IMR-90 (cell line): ENCODE measurements at regions not wholly inside any gene's neighbourhood (a gene's known extent, or its start where the extent isn't known, plus 50 kb on each side); places are given as distances from the start of the nearest gene placed in this dataset.

ENCODE experiments used
- ATAC-seq: fragments of 200-7000 bp; cut with Tn5 transposase; 2 replicates; pipeline ENCODE4 v1.9.1; 2020; ENCODE audit warnings: low read depth, mild to moderate bottlenecking, moderate library complexity
- BruUV-seq: library from RNA; stranded (reverse); fragments of 400-500 nt; replicated peaks from 2 replicates; lab custom pipeline; 2021; lab: Mats Ljungman, UMichigan
- CTCF ChIA-PET: fragments of 300-600 bp; formaldehyde crosslinking; extraction: SDS; loops from one replicate; lab custom pipeline; 2021; ENCODE audit warnings: antibody characterized with exemption; lab: Yijun Ruan, JAX
- POLR2A ChIA-PET: fragments of 300-600 bp; sonication (Branson Sonifier 250); formaldehyde crosslinking; loops from one replicate; lab custom pipeline; 2022; ENCODE audit warnings: antibody characterized with exemption; ENCODE audit not compliant: unreplicated experiment; lab: Charles Lee
- DNase-seq: peaks from one replicate; pipeline ENCODE4 v3.0.0; 2013
- H2AFZ ChIP-seq: replicated peaks from 2 replicates; pipeline ENCODE3; 2013; ENCODE audit warnings: low read length, mild to moderate bottlenecking; ENCODE audit not compliant: poor library complexity
- H2AK5ac ChIP-seq: 2 replicates; pipeline ENCODE4 v1.6.1; 2013; ENCODE audit warnings: low read depth, low read length, inconsistent platforms
- H2AK9ac ChIP-seq: replicated peaks from 2 replicates; pipeline ENCODE3; 2013; ENCODE audit warnings: mild to moderate bottlenecking, low read depth, low read length, moderate library complexity; ENCODE audit not compliant: poor library complexity
- H2BK120ac ChIP-seq: 2 replicates; pipeline ENCODE4 v1.6.1; 2013; ENCODE audit warnings: low read depth, low read length, inconsistent platforms
- H2BK15ac ChIP-seq: 3 replicates; pipeline ENCODE4 v1.6.1; 2013; ENCODE audit warnings: low read depth, low read length, inconsistent platforms
- H2BK20ac ChIP-seq: 2 replicates; pipeline ENCODE4 v1.6.1; 2013; ENCODE audit warnings: low read depth, mild to moderate bottlenecking, inconsistent platforms, low read length, moderate library complexity
- H2BK5ac ChIP-seq: 2 replicates; pipeline ENCODE4 v1.6.1; 2013; ENCODE audit warnings: mild to moderate bottlenecking, low read depth, low read length, inconsistent platforms; ENCODE audit not compliant: poor library complexity, severe bottlenecking
- H3K14ac ChIP-seq: replicated peaks from 2 replicates; pipeline ENCODE4 v1.6.1; 2013; ENCODE audit warnings: low read depth, low read length, inconsistent platforms
- H3K18ac ChIP-seq: 2 replicates; pipeline ENCODE4 v1.6.1; 2013; ENCODE audit warnings: low read depth, low read length, control low read depth
- H3K23ac ChIP-seq: 2 replicates; pipeline ENCODE4 v1.6.1; 2013; ENCODE audit warnings: low read depth, low read length, inconsistent platforms
- H3K27ac ChIP-seq: 2 replicates; pipeline ENCODE4 v1.5.1; 2013; ENCODE audit warnings: mild to moderate bottlenecking, control low read depth, low read length; ENCODE audit not compliant: insufficient read depth
- H3K27me3 ChIP-seq: 2 replicates; pipeline ENCODE4 v1.6.1; 2013; ENCODE audit warnings: low read length; ENCODE audit not compliant: control insufficient read depth, insufficient read depth
- H3K36me3 ChIP-seq: 2 replicates; pipeline ENCODE4 v1.6.1; 2013; ENCODE audit warnings: low read length, mixed read lengths; ENCODE audit not compliant: control insufficient read depth, insufficient read depth
- H3K4ac ChIP-seq: 2 replicates; pipeline ENCODE4 v1.6.1; 2013; ENCODE audit warnings: low read depth, low read length, inconsistent platforms
- H3K4me1 ChIP-seq: 2 replicates; pipeline ENCODE4 v1.6.1; 2013; ENCODE audit warnings: low read length, mixed read lengths; ENCODE audit not compliant: control insufficient read depth, insufficient read depth
- H3K4me2 ChIP-seq: 2 replicates; pipeline ENCODE4 v1.6.1; 2013; ENCODE audit warnings: low read depth, mild to moderate bottlenecking, control low read depth, low read length, moderate library complexity
- H3K4me3 ChIP-seq: 2 replicates; pipeline ENCODE4 v1.5.1; 2013; ENCODE audit warnings: low read depth, mild to moderate bottlenecking, control low read depth, low read length, moderate library complexity; ENCODE audit not compliant: insufficient read depth
- H3K56ac ChIP-seq: 2 replicates; pipeline ENCODE4 v1.6.1; 2013; ENCODE audit warnings: low read length, inconsistent platforms; ENCODE audit not compliant: insufficient read depth; ENCODE audit errors: extremely low read depth
- H3K79me1 ChIP-seq, 2 experiments: 2 replicates each; pipeline ENCODE4 v1.6.1; 2013; ENCODE audit warnings: low read length in 2 of 2, inconsistent platforms in 1 of 2, low read depth in 1 of 2
- H3K9ac ChIP-seq: 2 replicates; pipeline ENCODE4 v1.6.1; 2013; ENCODE audit warnings: low read depth, low read length, control low read depth
- H3K9me1 ChIP-seq: 2 replicates; pipeline ENCODE4 v1.6.1; 2013; ENCODE audit warnings: low read length, inconsistent platforms; ENCODE audit not compliant: insufficient read depth
- H3K9me3 ChIP-seq: 2 replicates; pipeline ENCODE4 v1.6.1; 2013; ENCODE audit warnings: low read length; ENCODE audit not compliant: control insufficient read depth, insufficient read depth
- H4K20me1 ChIP-seq: 2 replicates; pipeline ENCODE4 v1.6.1; 2013; ENCODE audit warnings: low read length, inconsistent platforms; ENCODE audit not compliant: insufficient read depth
- H4K5ac ChIP-seq: 2 replicates; pipeline ENCODE4 v1.6.1; 2013; ENCODE audit warnings: mild to moderate bottlenecking, low read depth, low read length, control low read depth
- H4K8ac ChIP-seq, 2 experiments: 2 replicates each; pipeline ENCODE4 v1.6.1; 2013; ENCODE audit warnings: low read depth in 2 of 2, low read length in 2 of 2, control low read depth in 1 of 2, inconsistent platforms in 1 of 2
- H4K91ac ChIP-seq: 2 replicates; pipeline ENCODE4 v1.6.1; 2013; ENCODE audit warnings: low read depth, low read length, inconsistent platforms; ENCODE audit not compliant: insufficient read depth
- BHLHE40 ChIP-seq: fragments of 150-350 bp; IDR thresholded peaks from 2 replicates; pipeline ENCODE4 v1.6.1; 2016; ENCODE audit warnings: mild to moderate bottlenecking, low read depth, low read length
- CEBPB ChIP-seq: IDR thresholded peaks from 2 replicates; pipeline ENCODE4 v1.6.1; 2012; ENCODE audit warnings: low read depth, low read length, improper control_type of control experiment
- CHD1 ChIP-seq: IDR thresholded peaks from 2 replicates; pipeline ENCODE4 v1.6.1; 2012; ENCODE audit warnings: low read depth, low read length, improper control_type of control experiment
- MAFK ChIP-seq: IDR thresholded peaks from 2 replicates; pipeline ENCODE4 v1.6.1; 2012; ENCODE audit warnings: low read depth, low read length, improper control_type of control experiment
- MXI1 ChIP-seq: IDR thresholded peaks from 2 replicates; pipeline ENCODE4 v1.6.1; 2012; ENCODE audit warnings: low read depth, mild to moderate bottlenecking, low read length, moderate library complexity, borderline replicate concordance
- NFE2L2 ChIP-seq: fragments of 150-350 bp; IDR thresholded peaks from 2 replicates; pipeline ENCODE4 v1.6.1; 2016; ENCODE audit warnings: low read depth, mild to moderate bottlenecking, low read length
- POLR2A ChIP-seq: IDR thresholded peaks from 2 replicates; pipeline ENCODE4 v1.6.1; 2012; ENCODE audit warnings: mild to moderate bottlenecking, low read depth, low read length
- RCOR1 ChIP-seq: IDR thresholded peaks from 2 replicates; pipeline ENCODE4 v1.6.1; 2012; ENCODE audit warnings: mild to moderate bottlenecking, low read length, improper control_type of control experiment; ENCODE audit not compliant: insufficient replicate concordance
- RFX5 ChIP-seq: IDR thresholded peaks from 2 replicates; pipeline ENCODE4 v1.8.0; 2012; ENCODE audit warnings: low read depth, mild to moderate bottlenecking, low read length, moderate library complexity
- SMC3 ChIP-seq: fragments of 150-350 bp; IDR thresholded peaks from 2 replicates; pipeline ENCODE4 v1.6.1; 2016; ENCODE audit warnings: low read depth, mild to moderate bottlenecking, antibody characterized with exemption, low read length, moderate library complexity
- dilution Hi-C: fragments of 300-500 bp; cut with HindIII; formaldehyde crosslinking; loops from one replicate; pipeline ENCODE4 v1.14.3; 2018; ENCODE audit warnings: low sequenced_read_pairs; ENCODE audit not compliant: unreplicated experiment
- in situ Hi-C: fragments of 300-500 bp; cut with MboI; formaldehyde crosslinking; loops from 3 replicates; pipeline ENCODE4 v1.14.3; 2019; ENCODE audit warnings: low sequenced_read_pairs, inconsistent platforms, mixed read lengths
- intact Hi-C: fragments of 100-400 bp; cut with micrococcal nuclease; formaldehyde crosslinking; loops from 2 replicates; pipeline ENCODE4 v1.10.0; 2022
- TF ChIP-seq, protein P1 (sequence below): conservative IDR thresholded peaks from 2 replicates; pipeline ENCODE4 v1.5.1; 2012; ENCODE audit warnings: mild to moderate bottlenecking, low read depth, low read length, improper control_type of control experiment
- TF ChIP-seq, protein P2 (sequence below): fragments of 150-350 bp; IDR thresholded peaks from 2 replicates; pipeline ENCODE4 v1.6.1; 2016; ENCODE audit warnings: low read depth, mild to moderate bottlenecking, low read length, moderate library complexity, borderline replicate concordance

- ATAC-seq (peak; percentile 52), DNase-seq (peak; percentile 55)
- H4K8ac ChIP-seq: no peak overlapping the region
- no peak overlapping the region for H2AK5ac ChIP-seq
- ChIA-PET CTCF (no interaction called here), POLR2A (no interaction called here)
- H3K9ac ChIP-seq: no peak overlapping the region
- H3K14ac ChIP-seq: no peak overlapping the region
- H3K9me3 ChIP-seq: no peaks in the 10 kb centered on the region
- H3K9me1 ChIP-seq: no peaks in the 10 kb centered on the region
- no peak overlapping the region for H3K4ac ChIP-seq
- H3K4me2 ChIP-seq: no peak overlapping the region
- no peak overlapping the region for H4K91ac ChIP-seq
- no peak overlapping the region for H4K5ac ChIP-seq
- dilution Hi-C loops (no loop called here), in situ Hi-C loops (no loop called here), intact Hi-C loops (loop anchor here (5.0 kb wide), 1 partner anchor 37 kb away; no protein-coding TSS in a partner anchor)
- no peaks in the 10 kb centered on the region for H3K79me1 ChIP-seq
- H2BK20ac ChIP-seq: no peak overlapping the region
- no peak overlapping the region for H2AK9ac ChIP-seq
- H2AFZ ChIP-seq: no peak overlapping the region
- no peak overlapping the region for H3K56ac ChIP-seq
- H3K27me3 ChIP-seq: no peaks in the 10 kb centered on the region
- H3K36me3 ChIP-seq: no peaks in the 10 kb centered on the region
- BruUV-seq: no TSS peak
- no peak overlapping the region for H3K4me3 ChIP-seq
- no peak overlapping the region for H3K27ac ChIP-seq
- no peak for TF ChIP-seq CHD1
- TF ChIP-seq MAFK: peak; percentile 33; the same call in 1 of the 2 replicates
- peak; percentile 29; the same call in 1 of the 2 replicates for TF ChIP-seq CEBPB
- TF ChIP-seq NFE2L2: no peak
- no peak for TF ChIP-seq POLR2A
- no peak for TF ChIP-seq MXI1
- TF ChIP-seq, protein P1, sequence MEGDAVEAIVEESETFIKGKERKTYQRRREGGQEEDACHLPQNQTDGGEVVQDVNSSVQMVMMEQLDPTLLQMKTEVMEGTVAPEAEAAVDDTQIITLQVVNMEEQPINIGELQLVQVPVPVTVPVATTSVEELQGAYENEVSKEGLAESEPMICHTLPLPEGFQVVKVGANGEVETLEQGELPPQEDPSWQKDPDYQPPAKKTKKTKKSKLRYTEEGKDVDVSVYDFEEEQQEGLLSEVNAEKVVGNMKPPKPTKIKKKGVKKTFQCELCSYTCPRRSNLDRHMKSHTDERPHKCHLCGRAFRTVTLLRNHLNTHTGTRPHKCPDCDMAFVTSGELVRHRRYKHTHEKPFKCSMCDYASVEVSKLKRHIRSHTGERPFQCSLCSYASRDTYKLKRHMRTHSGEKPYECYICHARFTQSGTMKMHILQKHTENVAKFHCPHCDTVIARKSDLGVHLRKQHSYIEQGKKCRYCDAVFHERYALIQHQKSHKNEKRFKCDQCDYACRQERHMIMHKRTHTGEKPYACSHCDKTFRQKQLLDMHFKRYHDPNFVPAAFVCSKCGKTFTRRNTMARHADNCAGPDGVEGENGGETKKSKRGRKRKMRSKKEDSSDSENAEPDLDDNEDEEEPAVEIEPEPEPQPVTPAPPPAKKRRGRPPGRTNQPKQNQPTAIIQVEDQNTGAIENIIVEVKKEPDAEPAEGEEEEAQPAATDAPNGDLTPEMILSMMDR: no peak
- no peak for TF ChIP-seq SMC3
- no peak for TF ChIP-seq RCOR1
- no peak for TF ChIP-seq RFX5
- TF ChIP-seq, protein P2, sequence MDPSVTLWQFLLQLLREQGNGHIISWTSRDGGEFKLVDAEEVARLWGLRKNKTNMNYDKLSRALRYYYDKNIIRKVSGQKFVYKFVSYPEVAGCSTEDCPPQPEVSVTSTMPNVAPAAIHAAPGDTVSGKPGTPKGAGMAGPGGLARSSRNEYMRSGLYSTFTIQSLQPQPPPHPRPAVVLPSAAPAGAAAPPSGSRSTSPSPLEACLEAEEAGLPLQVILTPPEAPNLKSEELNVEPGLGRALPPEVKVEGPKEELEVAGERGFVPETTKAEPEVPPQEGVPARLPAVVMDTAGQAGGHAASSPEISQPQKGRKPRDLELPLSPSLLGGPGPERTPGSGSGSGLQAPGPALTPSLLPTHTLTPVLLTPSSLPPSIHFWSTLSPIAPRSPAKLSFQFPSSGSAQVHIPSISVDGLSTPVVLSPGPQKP: no peak
- TF ChIP-seq BHLHE40: no peak
- H4K20me1 ChIP-seq: no peaks in the 10 kb centered on the region
- H2BK120ac ChIP-seq: no peak overlapping the region
- H3K23ac ChIP-seq: no peak overlapping the region
- no peak overlapping the region for H3K18ac ChIP-seq
- no peak overlapping the region for H2BK15ac ChIP-seq
- H3K4me1 ChIP-seq: peaks cover 4% of the 10 kb centered on the region; the same call in 1 of the 2 replicates
- H2BK5ac ChIP-seq: peak overlapping the region; percentile 82
Measured at GRCh38 chr1:162994921-162995320, 74.2 kb upstream of the RGS4 start.
